HG03196 (cell line): ENCODE measurements at regions not wholly inside any gene's neighbourhood (a gene's known extent, or its start where the extent isn't known, plus 50 kb on each side); places are given as distances from the start of the nearest gene placed in this dataset.
"Not testable (repeated sequence)": the region's sequence is repeated elsewhere in the genome, so short reads cannot be mapped to it uniquely, and the experiment has no call there.

Source experiments
- ATAC-seq: cut with Tn5 transposase; IDR thresholded peaks from one replicate; pipeline ENCODE4 v1.9.1; 2021; ENCODE audit not compliant: unreplicated experiment

GRCh38 chr16:88185976-88186888 is 196.5 kb upstream of the ZNF469 start:
- ATAC-seq: not testable (repeated sequence)

DNA sequence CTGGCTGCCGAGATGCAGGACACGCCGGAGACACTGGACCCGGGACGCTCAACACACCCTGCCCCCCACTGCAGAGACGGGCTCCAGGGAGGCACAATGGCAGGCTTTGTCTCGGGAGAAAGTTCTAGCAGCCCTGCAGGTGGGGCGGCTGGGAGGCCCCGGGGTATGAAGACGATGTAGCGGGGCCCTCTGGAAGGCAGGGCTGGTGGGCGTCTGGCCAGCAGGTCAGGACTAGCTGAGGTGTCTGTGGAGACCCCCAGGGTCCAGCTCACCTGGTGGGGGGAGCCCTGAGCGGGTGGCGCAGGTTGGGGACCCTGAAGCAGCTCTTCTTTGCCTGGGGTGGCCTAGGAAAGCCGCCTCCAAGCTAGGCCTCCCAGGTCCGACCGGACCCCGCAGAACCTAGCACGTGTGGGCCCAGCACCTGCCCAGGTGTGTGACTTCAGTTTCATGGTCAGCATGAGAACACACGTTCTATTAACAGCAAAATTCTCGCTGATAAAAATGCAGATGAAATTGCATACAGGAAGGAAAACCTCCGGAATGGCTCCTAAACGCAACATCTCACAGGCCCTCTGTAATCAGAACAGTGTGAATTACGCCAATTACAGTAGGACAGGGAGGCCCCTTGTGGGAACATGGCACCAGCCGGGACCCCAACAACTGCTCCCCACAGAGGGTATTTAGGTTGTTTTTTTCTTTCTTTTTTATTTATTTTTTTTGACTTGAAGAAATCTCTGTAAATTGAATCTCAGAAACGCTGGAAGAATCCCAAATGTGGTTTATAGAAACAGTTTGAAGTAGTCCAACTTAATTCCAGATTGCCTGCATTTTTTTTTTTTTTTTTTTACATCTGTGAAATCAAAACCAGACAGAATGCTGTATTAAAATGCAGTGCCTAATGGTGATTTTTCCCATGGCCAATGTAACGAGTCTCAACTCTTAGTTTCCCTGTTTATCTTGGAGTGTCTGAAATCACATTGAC is 195.6 kb upstream of the ZNF469 start:
- not testable (repeated sequence) for ATAC-seq

DNA sequence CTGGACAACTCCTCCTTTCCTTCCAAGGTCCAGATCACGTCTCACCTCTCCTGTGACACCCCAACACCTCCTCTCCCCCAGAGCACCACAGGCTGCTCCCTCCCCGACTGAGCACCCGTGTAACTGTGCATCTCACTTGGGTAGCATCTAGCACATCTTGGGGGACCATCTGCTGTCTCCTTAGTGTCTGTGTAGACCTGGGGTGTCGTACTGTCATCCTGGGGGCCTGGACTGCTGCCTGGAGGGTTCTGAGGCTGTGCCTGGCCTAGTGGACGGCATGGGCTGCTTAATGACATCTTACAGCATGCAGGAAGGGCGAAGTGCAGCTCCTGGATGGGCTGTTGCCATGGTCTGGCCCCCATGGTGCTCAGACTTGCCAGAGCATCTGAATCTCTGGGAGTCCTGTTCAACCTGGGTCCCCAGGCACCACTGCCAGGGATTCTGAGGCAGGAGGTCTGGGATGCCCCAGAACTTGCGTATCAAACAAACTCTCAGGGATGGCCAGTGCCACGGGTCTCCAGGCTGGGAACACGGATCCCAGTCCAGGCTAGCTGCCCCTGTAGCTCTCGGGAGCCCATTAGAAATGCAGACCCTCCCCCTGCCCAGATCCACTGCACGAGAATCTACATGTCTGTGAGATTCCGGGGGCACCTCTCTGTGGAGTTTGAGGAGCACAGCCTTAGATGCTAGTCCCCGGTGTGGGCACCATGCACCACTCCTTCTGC is 194.4 kb upstream of the ZNF469 start:
- ATAC-seq: not testable (repeated sequence)

GRCh38 chr16:88190592-88191095 is 192.1 kb upstream of the ZNF469 start:
- not testable (repeated sequence) for ATAC-seq

- not testable (repeated sequence) for ATAC-seq
These were observed 191.6 kb upstream of the ZNF469 start for GRCh38 chr16:88191168-88191567.

- ATAC-seq: no peak
These were observed 190.2 kb upstream of the ZNF469 start for GRCh38 chr16:88192601-88193000.

DNA sequence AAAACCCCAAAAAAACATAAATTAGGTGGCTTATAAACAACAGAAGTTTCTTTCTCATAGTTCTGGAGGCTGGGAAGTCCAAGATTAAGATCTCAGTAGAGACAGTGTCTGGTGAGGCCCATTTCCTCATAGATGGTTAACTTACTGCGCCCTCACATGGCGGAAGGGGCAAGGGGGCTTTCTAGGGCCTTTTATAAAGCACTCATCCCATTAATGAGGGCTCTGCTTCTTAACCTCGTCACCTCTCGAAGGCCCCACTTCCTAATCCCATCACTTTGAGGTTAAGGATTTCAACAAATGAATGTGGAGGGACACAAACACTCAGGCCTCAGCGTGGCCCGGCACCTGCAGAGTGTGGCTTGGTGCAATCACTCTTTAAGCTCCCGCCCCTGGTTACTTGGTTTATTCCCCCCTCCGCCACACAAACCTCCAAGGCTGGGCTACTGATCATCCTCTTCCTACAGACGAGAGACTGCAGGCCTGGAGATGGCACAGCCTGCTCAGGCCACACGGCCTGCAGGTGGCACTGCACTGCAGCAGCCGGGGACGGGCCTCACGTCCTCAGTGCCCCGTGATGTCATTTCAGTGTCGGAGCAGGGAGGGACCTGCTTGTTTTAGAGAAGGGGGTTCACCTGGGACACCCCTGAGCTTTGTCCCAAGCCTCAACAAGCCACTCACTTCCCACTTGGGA is 188.9 kb upstream of the ZNF469 start:
- ATAC-seq: not testable (repeated sequence)

GRCh38 chr16:88194397-88195268 is 188.1 kb upstream of the ZNF469 start:
- ATAC-seq: no peak

DNA sequence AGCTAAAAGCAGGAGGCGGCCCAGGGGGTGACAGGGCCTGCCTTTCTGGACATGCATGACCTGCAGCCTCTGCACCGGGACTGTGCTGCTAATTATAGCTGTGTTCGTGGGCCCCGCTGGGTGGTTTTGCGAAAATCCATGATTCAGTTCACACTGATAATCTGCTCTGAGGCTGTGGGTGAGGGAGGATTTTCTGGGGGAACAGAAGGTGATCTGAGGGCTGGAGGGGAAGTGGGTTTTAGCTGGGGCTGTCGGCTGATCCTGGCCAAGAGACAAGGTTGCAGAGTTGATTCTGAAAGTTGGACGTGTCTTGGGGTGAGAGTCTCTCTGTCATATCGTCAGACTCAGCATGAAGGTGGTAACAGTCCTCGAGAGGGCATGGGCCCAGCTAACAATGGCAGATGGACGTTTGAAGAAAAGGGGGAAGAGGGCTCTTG is 187.5 kb upstream of the ZNF469 start:
- no peak for ATAC-seq

DNA sequence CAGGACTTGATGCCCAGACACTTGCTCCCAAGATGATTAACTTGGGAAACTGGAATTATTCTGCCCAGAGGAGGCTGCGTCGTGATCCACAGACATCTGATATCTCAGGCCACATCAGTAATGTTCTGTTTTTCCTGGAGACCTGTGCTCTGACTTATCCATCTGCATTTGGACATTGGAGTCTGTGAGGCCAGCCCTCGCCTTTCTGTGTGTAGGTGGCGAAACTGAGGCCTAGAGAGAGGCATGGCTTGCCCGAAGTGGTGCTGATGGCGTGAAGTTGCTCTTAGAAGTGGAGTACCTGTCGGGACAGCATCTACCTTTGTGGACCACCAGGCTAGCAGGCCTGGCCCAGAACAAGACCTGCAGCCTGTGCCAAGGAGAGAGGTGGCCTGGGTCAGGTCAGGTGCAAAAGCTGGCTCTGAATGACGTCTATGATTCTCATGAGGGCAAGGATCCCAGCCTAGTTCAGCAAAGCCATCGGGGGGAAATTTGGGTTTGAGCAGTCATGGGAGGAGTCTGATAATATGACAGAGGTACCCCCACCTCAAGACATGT is 186.8 kb upstream of the ZNF469 start:
- no peak for ATAC-seq

- ATAC-seq: no peak
These were observed 186.0 kb upstream of the ZNF469 start for GRCh38 chr16:88196471-88197400.

- no peak for ATAC-seq
These were observed 185.0 kb upstream of the ZNF469 start for GRCh38 chr16:88197481-88198456.

DNA sequence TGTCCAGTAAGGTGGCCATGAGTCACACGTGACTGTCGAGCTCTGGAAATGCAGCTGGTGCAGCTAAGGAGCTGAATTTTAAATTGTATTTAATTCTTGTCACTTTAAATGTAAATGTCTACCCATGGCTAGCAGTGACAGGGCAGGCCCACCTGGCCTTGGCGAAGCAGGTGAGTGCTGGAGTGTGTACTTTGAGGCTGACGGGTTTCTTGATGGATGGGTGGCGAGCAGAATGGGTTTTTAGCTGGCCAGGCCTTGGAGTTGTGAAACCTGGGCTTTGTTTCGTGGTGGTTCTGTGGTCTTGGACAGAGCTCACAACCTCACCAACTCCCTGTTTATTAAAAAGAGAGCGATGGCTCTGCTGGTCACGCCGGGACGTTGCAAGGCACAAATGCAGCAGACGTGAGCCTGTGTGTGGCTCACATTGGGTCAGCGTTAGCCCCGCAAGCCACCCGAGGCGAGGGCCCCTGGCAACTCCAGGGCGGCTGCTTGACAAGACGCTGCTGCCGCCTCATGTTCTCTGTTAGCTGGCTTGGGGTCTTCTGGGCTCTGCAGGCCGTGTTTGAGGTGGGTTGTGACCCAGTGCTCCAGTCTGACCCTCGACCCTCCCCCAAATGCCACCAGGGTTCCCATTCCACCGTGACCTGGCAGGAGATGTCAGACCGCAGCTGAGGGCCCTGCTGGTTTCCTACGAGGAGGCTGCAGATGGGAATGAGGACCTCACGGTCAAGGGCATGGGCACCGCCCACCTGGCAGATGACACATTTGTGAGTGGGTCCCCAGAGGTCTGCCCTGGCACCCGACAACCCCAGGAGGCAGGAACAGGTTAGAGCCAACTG is 184.1 kb upstream of the ZNF469 start:
- not testable (repeated sequence) for ATAC-seq

DNA sequence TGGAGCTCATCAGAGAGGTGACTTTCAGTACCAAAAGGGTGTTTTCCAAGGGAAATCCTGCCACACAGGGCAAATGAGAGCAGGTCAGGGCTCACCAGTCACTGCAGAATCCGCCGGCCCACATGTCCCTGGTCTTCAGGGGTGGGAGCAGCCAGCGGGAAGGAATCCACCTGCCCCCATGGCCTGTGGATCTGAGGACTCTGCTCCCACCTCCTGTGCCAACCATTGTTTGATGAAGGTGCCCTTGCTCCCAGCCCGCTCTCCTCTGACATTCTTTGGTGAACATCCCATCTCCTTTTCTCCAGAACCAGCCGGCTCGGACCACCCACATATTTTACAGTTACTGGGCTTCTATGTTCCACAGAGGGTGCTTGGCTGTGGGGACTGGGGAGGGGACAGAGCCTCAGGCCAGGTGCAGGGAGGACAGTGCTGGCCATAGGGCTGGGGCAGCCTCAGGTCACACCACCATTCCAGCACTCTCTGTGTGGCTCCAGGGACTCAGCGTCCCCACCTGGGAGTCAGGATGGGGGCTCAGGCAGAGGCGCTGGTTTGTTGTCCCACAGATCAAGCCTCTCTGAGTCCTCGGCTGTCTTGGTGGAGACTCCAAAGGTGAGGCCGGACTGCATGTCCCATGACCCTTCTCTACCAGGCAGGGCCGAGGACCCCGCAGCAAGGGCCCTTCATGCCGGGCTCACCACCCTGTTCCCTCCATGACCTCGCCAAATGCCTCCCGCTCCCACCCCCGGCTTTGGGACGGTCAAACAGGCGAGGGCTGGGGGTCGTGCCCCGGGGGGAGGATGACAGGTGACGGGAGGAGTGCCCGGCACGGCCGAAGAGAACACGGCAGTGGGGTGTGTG is 183.2 kb upstream of the ZNF469 start:
- not testable (repeated sequence) for ATAC-seq
